Trophoblast cell (in vitro differentiated cells and primary cell): ENCODE measurements at regions not wholly inside any gene's neighbourhood (a gene's known extent, or its start where the extent isn't known, plus 50 kb on each side); places are given as distances from the start of the nearest gene placed in this dataset.

Experiments used
- DNase-seq, 2 donors: peaks; one replicate each; pipeline ENCODE4 v3.0.0-alpha.2; 2016
- H2AFZ ChIP-seq: 2 replicates; pipeline ENCODE4 v1.6.1; 2013; ENCODE audit warnings: low read length, moderate library complexity, mild to moderate bottlenecking; ENCODE audit not compliant: insufficient read depth, poor library complexity
- H2AK5ac ChIP-seq: 2 replicates; pipeline ENCODE4 v1.6.1; 2013; ENCODE audit warnings: mild to moderate bottlenecking, low read length
- H2BK120ac ChIP-seq: 2 replicates; pipeline ENCODE4 v1.6.1; 2013; ENCODE audit warnings: low read length, mild to moderate bottlenecking, moderate library complexity; ENCODE audit not compliant: insufficient read depth, poor library complexity
- H2BK12ac ChIP-seq: 2 replicates; pipeline ENCODE4 v1.6.1; 2013; ENCODE audit warnings: mild to moderate bottlenecking, low read length, moderate library complexity
- H2BK5ac ChIP-seq: 2 replicates; pipeline ENCODE4 v1.6.1; 2013; ENCODE audit warnings: low read length, low read depth, moderate library complexity, mild to moderate bottlenecking; ENCODE audit not compliant: poor library complexity
- H3K14ac ChIP-seq: 2 replicates; pipeline ENCODE4 v1.6.1; 2013; ENCODE audit warnings: mild to moderate bottlenecking, low read length
- H3K18ac ChIP-seq: 2 replicates; pipeline ENCODE4 v1.6.1; 2013; ENCODE audit warnings: mild to moderate bottlenecking, low read length
- H3K23ac ChIP-seq: 2 replicates; pipeline ENCODE4 v1.6.1; 2013; ENCODE audit warnings: low read length
- H3K27ac ChIP-seq: 2 replicates; pipeline ENCODE4 v1.5.1; 2013; ENCODE audit warnings: low read depth, mild to moderate bottlenecking, inconsistent platforms, low read length, moderate library complexity
- H3K27me3 ChIP-seq: 2 replicates; pipeline ENCODE4 v1.6.1; 2013; ENCODE audit warnings: inconsistent platforms, mild to moderate bottlenecking, low read length, moderate library complexity; ENCODE audit not compliant: insufficient read depth
- H3K36me3 ChIP-seq, 2 experiments: 1 replicate in 1 of 2; 2 replicates in 1 of 2; pipeline ENCODE4 v1.6.1; 2013; ENCODE audit warnings: low read length in 2 of 2, mild to moderate bottlenecking in 2 of 2, moderate library complexity in 1 of 2; ENCODE audit not compliant: insufficient read depth in 2 of 2, control insufficient read depth in 1 of 2
- H3K4ac ChIP-seq: 2 replicates; pipeline ENCODE4 v1.6.1; 2013; ENCODE audit warnings: low read depth, mild to moderate bottlenecking, low read length, moderate library complexity
- H3K4me1 ChIP-seq, 2 experiments: 1 replicate in 1 of 2; 2 replicates in 1 of 2; pipeline ENCODE4 v1.6.1; 2013; ENCODE audit warnings: low read length in 2 of 2, mild to moderate bottlenecking in 2 of 2, moderate library complexity in 1 of 2; ENCODE audit not compliant: insufficient read depth in 2 of 2, control insufficient read depth in 1 of 2
- H3K4me2 ChIP-seq: 2 replicates; pipeline ENCODE4 v1.6.1; 2013; ENCODE audit warnings: inconsistent platforms, mild to moderate bottlenecking, low read length, moderate library complexity
- H3K4me3 ChIP-seq: 2 replicates; pipeline ENCODE4 v1.5.1; 2013; ENCODE audit warnings: mild to moderate bottlenecking, low read depth, low read length, inconsistent platforms
- H3K79me1 ChIP-seq: one replicate; pipeline ENCODE4 v1.6.1; 2013; ENCODE audit warnings: low read length
- H3K79me2 ChIP-seq: 2 replicates; pipeline ENCODE4 v1.6.1; 2013; ENCODE audit warnings: low read length, mild to moderate bottlenecking; ENCODE audit not compliant: control insufficient read depth, insufficient read depth, poor library complexity
- H3K9ac ChIP-seq: 2 replicates; pipeline ENCODE4 v1.6.1; 2013; ENCODE audit warnings: mild to moderate bottlenecking, low read length
- H3K9me3 ChIP-seq: 2 replicates; pipeline ENCODE4 v1.6.1; 2013; ENCODE audit warnings: low read depth, mild to moderate bottlenecking, control low read depth, inconsistent platforms, low read length; ENCODE audit not compliant: insufficient read depth
- H4K12ac ChIP-seq: 2 replicates; pipeline ENCODE4 v1.6.1; 2013; ENCODE audit warnings: low read depth, mild to moderate bottlenecking, low read length, moderate library complexity
- H4K8ac ChIP-seq: 2 replicates; pipeline ENCODE4 v1.6.1; 2013; ENCODE audit warnings: low read depth, mild to moderate bottlenecking, low read length, moderate library complexity
- H4K91ac ChIP-seq: one replicate; pipeline ENCODE4 v1.6.1; 2013; ENCODE audit warnings: low read depth, mild to moderate bottlenecking, low read length, moderate library complexity
- WGBS: extraction: QIAGEN DNeasy Blood & Tissue Kit; methylation state at CpG from one replicate; pipeline ENCODE4 v1.1.7; 2013; ENCODE audit warnings: missing lambda C conversion rate; ENCODE audit not compliant: insufficient read length, insufficient coverage; ENCODE audit errors: extremely low coverage; 5-methylcytosine and 5-hydroxymethylcytosine counted together

GRCh38 chr6:40973304-40973703, 65.7 kb downstream of the UNC5CL start:
- no peak overlapping the region for H3K9ac ChIP-seq
- WGBS: no CpG with 5 or more reads among the region's 4 CpGs
- no peak overlapping the region for H2AK5ac ChIP-seq
- H3K36me3 ChIP-seq: no peaks in the 10 kb centered on the region
- no peaks in the 10 kb centered on the region for H3K27me3 ChIP-seq
- H2BK120ac ChIP-seq: no peak overlapping the region
- H3K23ac ChIP-seq: no peak overlapping the region
- H3K14ac ChIP-seq: no peak overlapping the region
- no peaks in the 10 kb centered on the region for H3K4me1 ChIP-seq
- no peak overlapping the region for H4K8ac ChIP-seq
- no peak overlapping the region for H3K4ac ChIP-seq
- H2BK12ac ChIP-seq: no peak overlapping the region
- no peak overlapping the region for H3K4me3 ChIP-seq
- H3K18ac ChIP-seq: no peak overlapping the region
- no peak overlapping the region for H2AFZ ChIP-seq
- H2BK5ac ChIP-seq: no peak overlapping the region
- H4K12ac ChIP-seq: no peak overlapping the region
- H3K9me3 ChIP-seq: no peaks in the 10 kb centered on the region
- H3K79me2 ChIP-seq: no peaks in the 10 kb centered on the region
- no peak overlapping the region for H3K27ac ChIP-seq
- H4K91ac ChIP-seq: no peak overlapping the region
- no peak overlapping the region for H3K4me2 ChIP-seq
- no peak for DNase-seq
- H3K79me1 ChIP-seq: no peaks in the 10 kb centered on the region

- H4K8ac ChIP-seq: no peak overlapping the region
- H3K14ac ChIP-seq: no peak overlapping the region
- no peak overlapping the region for H4K91ac ChIP-seq
- H3K27ac ChIP-seq: no peak overlapping the region
- H2BK5ac ChIP-seq: no peak overlapping the region
- H3K9me3 ChIP-seq: no peaks in the 10 kb centered on the region
- no peak overlapping the region for H3K4ac ChIP-seq
- H3K79me1 ChIP-seq: no peaks in the 10 kb centered on the region
- H3K27me3 ChIP-seq: no peaks in the 10 kb centered on the region
- H4K12ac ChIP-seq: no peak overlapping the region
- H3K4me2 ChIP-seq: no peak overlapping the region
- H3K9ac ChIP-seq: no peak overlapping the region
- H2BK120ac ChIP-seq: no peak overlapping the region
- H3K4me1 ChIP-seq: no peaks in the 10 kb centered on the region
- no peak overlapping the region for H3K18ac ChIP-seq
- no peak overlapping the region for H2AFZ ChIP-seq
- H3K23ac ChIP-seq: no peak overlapping the region
- DNase-seq: no peak
- no peak overlapping the region for H2AK5ac ChIP-seq
- H3K36me3 ChIP-seq: no peaks in the 10 kb centered on the region
- no peak overlapping the region for H2BK12ac ChIP-seq
- H3K79me2 ChIP-seq: no peaks in the 10 kb centered on the region
- H3K4me3 ChIP-seq: no peak overlapping the region
- WGBS: no CpG with 5 or more reads among the region's 3 CpGs
These were observed 66.2 kb downstream of the UNC5CL start for GRCh38 chr6:40972814-40973213.

GRCh38 chr6:40972190-40972589, 66.8 kb downstream of the UNC5CL start:
- Histone ChIP-seq H3K79me2 (no peaks in the 10 kb centered on the region), H2AFZ (no peak overlapping the region), H3K14ac (no peak overlapping the region), H4K12ac (no peak overlapping the region), H3K79me1 (no peaks in the 10 kb centered on the region), H3K4me2 (no peak overlapping the region), H3K4ac (no peak overlapping the region), H3K36me3 (no peaks in the 10 kb centered on the region), H3K9ac (no peak overlapping the region), H2BK120ac (no peak overlapping the region), H2BK12ac (no peak overlapping the region), H3K18ac (no peak overlapping the region), H3K4me1 (no peaks in the 10 kb centered on the region), H4K91ac (no peak overlapping the region), H3K23ac (no peak overlapping the region), H2AK5ac (no peak overlapping the region), H3K27ac (no peak overlapping the region), H3K9me3 (no peaks in the 10 kb centered on the region), H2BK5ac (no peak overlapping the region), H3K27me3 (no peaks in the 10 kb centered on the region), H3K4me3 (no peak overlapping the region), H4K8ac (no peak overlapping the region)
- DNase-seq: no peak
- no CpG with 5 or more reads among the region's 3 CpGs for WGBS

- H2BK5ac ChIP-seq: no peak overlapping the region
- H3K9me3 ChIP-seq: no peaks in the 10 kb centered on the region
- H3K14ac ChIP-seq: no peak overlapping the region
- no peak overlapping the region for H3K23ac ChIP-seq
- H3K18ac ChIP-seq: no peak overlapping the region
- DNase-seq: no peak
- no peaks in the 10 kb centered on the region for H3K79me2 ChIP-seq
- H3K79me1 ChIP-seq: no peaks in the 10 kb centered on the region
- no peaks in the 10 kb centered on the region for H3K36me3 ChIP-seq
- no peak overlapping the region for H4K91ac ChIP-seq
- no peak overlapping the region for H3K4me2 ChIP-seq
- H4K12ac ChIP-seq: no peak overlapping the region
- H3K4me3 ChIP-seq: no peak overlapping the region
- H2AFZ ChIP-seq: no peak overlapping the region
- H3K4me1 ChIP-seq: no peaks in the 10 kb centered on the region
- no peak overlapping the region for H3K4ac ChIP-seq
- H4K8ac ChIP-seq: no peak overlapping the region
- H3K27ac ChIP-seq: no peak overlapping the region
- H3K9ac ChIP-seq: no peak overlapping the region
- H2AK5ac ChIP-seq: no peak overlapping the region
- no peaks in the 10 kb centered on the region for H3K27me3 ChIP-seq
- H2BK12ac ChIP-seq: no peak overlapping the region
- no peak overlapping the region for H2BK120ac ChIP-seq
These were observed 70.3 kb downstream of the UNC5CL start for GRCh38 chr6:40968620-40969164.
